Right lobe of liver (tissue), 6 donors: ENCODE measurements at regions not wholly inside any gene's neighbourhood (a gene's known extent, or its start where the extent isn't known, plus 50 kb on each side); places are given as distances from the start of the nearest gene placed in this dataset.

Experiments
- ATAC-seq, 4 donors: fragments of 200-7000 bp; cut with Tn5 transposase; one replicate each; pipeline ENCODE4 v1.9.1; 2020; ENCODE audit warnings: mild to moderate bottlenecking in 4 of 4, moderate library complexity in 4 of 4
- DNase-seq, 3 donors: peaks; one replicate each; pipeline ENCODE4 v3.0.0-alpha.2; 2020
- H3K27ac ChIP-seq, 3 donors: fragments of 200-600 bp; one replicate each; pipeline ENCODE4 v1.8.0; 2022
- H3K27me3 ChIP-seq, 2 donors: fragments of 200-600 bp; one replicate each; pipeline ENCODE4 v1.8.0; 2022
- H3K36me3 ChIP-seq, 4 donors: fragments of 200-600 bp; sonication (generic) in 1 of 4; one replicate each; pipeline versions ENCODE4 v1.5.1 to v1.8.0; 2017 to 2022; ENCODE audit warnings: control low read depth in 1 of 4
- H3K4me1 ChIP-seq, 4 donors: fragments of 200-600 bp; sonication (generic) in 1 of 4; one replicate each; pipeline versions ENCODE4 v1.5.1 to v1.8.0; 2017 to 2022; ENCODE audit warnings: control low read depth in 1 of 4
- H3K4me3 ChIP-seq, 3 donors: fragments of 200-600 bp; one replicate each; pipeline ENCODE4 v1.8.0; 2022
- H3K9me3 ChIP-seq, 4 donors: fragments of 200-600 bp; sonication (generic) in 1 of 4; one replicate each; pipeline versions ENCODE4 v1.5.1 to v1.8.0; 2017 to 2022; ENCODE audit warnings: control low read depth in 1 of 4
- POLR2A ChIP-seq: fragments of 450-650 bp; IDR thresholded peaks from one replicate; pipeline ENCODE4 v1.6.1; 2017; ENCODE audit warnings: antibody characterized with exemption, mild to moderate bottlenecking
- WGBS: methylation state at CpG from one replicate; pipeline ENCODE4 v1.1.6; 2018; ENCODE audit warnings: low coverage, low lambda C conversion rate; ENCODE audit not compliant: insufficient coverage; ENCODE audit errors: missing lambda C conversion rate; 5-methylcytosine and 5-hydroxymethylcytosine counted together
- intact Hi-C, 2 donors: fragments of 100-400 bp; cut with DNase I; formaldehyde crosslinking; loops; one replicate each; pipeline versions ENCODE4 v1.11.2 to v1.14.1; 2022
- TF ChIP-seq, protein P1 (sequence below), 4 donors: fragments of 200-600 bp in 3 of 4; fragments of 450-650 bp in 1 of 4; IDR thresholded peaks; one replicate each; pipeline versions ENCODE4 v1.5.1 to v1.8.0; 2016 to 2022; ENCODE audit warnings: antibody characterized with exemption in 4 of 4, mild to moderate bottlenecking in 2 of 4
- donor health status: DM: no; HTN: yes; CAD: no.
- donor health status: DM: no; HTN: no; CAD: no.
- donor health status: DM: no; HTN: no; CAD: no.
- donor health status: DM: no; HTN: yes; CAD: no.
- donor health status: DM: no; HTN: yes; CAD: no.

DNA sequence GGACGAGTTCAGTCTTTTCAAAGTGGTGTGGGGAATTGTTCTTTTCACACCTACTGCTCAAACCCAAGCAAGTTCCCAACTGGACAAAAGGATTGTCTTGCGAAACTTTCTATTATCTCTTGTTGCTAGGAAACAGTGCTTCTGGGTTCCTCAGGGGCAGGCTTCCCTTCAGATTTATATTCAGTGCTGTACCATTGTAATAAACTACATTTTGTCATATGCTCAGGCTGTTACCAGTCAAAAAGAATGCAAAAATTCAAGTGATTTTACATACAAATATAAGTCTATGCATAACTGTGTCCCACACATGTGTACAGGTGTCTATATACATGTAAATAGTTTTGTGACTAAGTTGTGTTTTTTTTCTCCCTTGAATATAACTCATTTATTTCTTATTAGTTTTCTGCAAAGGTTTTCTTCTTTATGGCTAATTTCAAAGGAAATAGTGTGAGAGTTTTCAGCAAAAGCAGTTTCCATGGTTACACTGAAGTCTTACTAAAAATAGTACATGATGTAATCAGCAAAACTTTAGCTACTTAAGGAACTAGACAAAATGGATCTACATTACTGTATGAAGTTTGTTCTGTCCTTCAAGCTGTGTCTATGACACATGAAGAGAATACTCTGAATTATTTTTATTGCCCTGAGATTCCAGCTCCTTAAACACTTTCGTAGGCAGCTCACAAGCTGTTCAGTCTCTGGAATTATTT lies 430.2 kb upstream of the TMPO start:
- Histone ChIP-seq H3K4me1 (no peaks in the 10 kb centered on the region), H3K9me3 (no peaks in the 10 kb centered on the region), H3K27ac (no peak overlapping the region), H3K36me3 (no peaks in the 10 kb centered on the region), H3K27me3 (no peaks in the 10 kb centered on the region), H3K4me3 (no peak overlapping the region)
- TF ChIP-seq POLR2A, result no peak
- TF ChIP-seq, protein P1, sequence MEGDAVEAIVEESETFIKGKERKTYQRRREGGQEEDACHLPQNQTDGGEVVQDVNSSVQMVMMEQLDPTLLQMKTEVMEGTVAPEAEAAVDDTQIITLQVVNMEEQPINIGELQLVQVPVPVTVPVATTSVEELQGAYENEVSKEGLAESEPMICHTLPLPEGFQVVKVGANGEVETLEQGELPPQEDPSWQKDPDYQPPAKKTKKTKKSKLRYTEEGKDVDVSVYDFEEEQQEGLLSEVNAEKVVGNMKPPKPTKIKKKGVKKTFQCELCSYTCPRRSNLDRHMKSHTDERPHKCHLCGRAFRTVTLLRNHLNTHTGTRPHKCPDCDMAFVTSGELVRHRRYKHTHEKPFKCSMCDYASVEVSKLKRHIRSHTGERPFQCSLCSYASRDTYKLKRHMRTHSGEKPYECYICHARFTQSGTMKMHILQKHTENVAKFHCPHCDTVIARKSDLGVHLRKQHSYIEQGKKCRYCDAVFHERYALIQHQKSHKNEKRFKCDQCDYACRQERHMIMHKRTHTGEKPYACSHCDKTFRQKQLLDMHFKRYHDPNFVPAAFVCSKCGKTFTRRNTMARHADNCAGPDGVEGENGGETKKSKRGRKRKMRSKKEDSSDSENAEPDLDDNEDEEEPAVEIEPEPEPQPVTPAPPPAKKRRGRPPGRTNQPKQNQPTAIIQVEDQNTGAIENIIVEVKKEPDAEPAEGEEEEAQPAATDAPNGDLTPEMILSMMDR (IDR thresholded peaks at IDR 0.05), result no peak
- WGBS, result 29% methylated on average over 3 of the region's 3 CpGs
- ATAC-seq, result no peak
- no peak for DNase-seq
- intact Hi-C loops, result no loop called here

DNA sequence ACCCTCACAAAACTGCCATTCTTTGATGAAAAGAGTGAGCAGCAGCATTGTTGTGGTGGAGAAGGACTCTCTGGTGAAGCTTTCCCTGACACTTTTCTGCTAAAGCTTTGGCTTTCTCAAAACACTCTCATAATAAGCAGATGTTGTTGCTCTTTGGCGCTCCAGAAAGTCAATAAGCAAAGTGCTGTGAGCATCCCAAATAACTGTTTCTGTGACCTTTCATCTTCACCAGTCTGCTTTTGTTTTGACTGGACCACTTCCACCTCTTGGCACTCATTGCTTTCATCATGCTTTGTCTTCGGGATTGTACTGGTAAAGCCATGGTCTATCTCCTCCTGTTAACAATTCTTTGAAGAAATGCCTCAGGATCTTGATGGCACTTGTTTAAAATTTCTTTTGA lies 424.7 kb upstream of the TMPO start:
- Histone ChIP-seq H3K27ac (no peak overlapping the region), H3K27me3 (no peaks in the 10 kb centered on the region), H3K4me3 (no peak overlapping the region), H3K36me3 (no peaks in the 10 kb centered on the region), H3K4me1 (no peaks in the 10 kb centered on the region), H3K9me3 (no peaks in the 10 kb centered on the region)
- WGBS, result 19% methylated on average over 2 of the region's 2 CpGs
- ATAC-seq, result no peak
- no peak for DNase-seq
- intact Hi-C loops, result no loop called here
- no peak for TF ChIP-seq POLR2A
- TF ChIP-seq, protein P1 (IDR thresholded peaks at IDR 0.05), result no peak

DNA sequence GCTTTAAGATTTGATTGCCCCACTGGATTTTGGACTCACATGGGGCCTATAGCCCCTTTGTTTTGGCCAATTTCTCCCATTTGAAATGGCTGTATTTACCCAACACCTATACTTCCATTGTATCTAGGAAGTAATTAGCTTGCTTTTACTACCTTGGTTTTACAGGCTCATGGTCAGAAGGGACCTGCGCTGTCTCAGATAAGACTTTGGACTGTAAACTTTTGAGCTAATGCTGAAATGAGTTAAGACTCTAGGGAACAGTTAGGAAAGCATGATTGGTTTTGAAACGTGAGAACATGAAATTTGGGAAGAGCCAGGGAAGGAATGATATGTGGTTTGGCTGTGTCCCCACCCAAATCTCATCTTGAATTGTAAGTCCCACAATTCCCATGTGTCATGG lies 419.0 kb upstream of the TMPO start:
- Histone ChIP-seq H3K4me3 (no peak overlapping the region), H3K27me3 (no peaks in the 10 kb centered on the region), H3K27ac (no peak overlapping the region), H3K36me3 (no peaks in the 10 kb centered on the region), H3K9me3 (no peaks in the 10 kb centered on the region), H3K4me1 (no peaks in the 10 kb centered on the region)
- ATAC-seq, result no peak
- TF ChIP-seq POLR2A, result no peak
- TF ChIP-seq, protein P1 (IDR thresholded peaks at IDR 0.05), result no peak
- intact Hi-C loops, result no loop called here
- 19% methylated on average over 2 of the region's 2 CpGs for WGBS
- DNase-seq, result no peak

DNA sequence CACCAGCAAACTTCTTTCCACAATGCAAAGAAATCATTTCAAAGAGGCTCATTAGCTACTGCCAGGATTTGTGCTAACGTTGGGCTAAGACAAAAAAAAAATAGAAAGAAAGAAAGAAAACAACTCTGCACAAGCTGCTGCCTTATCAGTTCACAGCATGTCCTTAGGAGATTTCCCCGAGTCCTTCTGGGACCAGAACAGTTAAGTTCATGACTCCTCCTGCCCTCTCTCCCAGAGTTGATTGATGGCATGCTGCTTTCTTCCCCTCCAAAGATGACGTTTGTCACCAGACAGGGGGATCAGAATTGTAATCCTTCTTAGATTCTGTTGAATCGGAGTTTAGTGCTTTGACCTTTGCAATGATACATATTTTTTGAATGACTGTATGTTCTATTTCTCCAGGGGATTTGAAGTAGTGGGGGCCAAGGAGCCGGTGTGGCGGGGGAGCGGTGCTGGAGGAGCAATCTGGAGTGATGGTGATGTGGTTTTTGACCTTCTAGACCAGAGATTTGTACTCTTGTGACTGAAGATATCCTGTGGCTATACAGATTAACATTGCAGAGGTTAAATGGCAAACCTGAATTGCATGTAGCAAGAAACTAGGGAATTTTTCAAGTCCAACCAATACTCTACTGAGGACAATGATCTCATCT lies 409.2 kb upstream of the TMPO start:
- no peaks in the 10 kb centered on the region for H3K4me1 ChIP-seq
- no peak overlapping the region for H3K4me3 ChIP-seq
- no peaks in the 10 kb centered on the region for H3K36me3 ChIP-seq
- H3K27ac ChIP-seq, result no peak overlapping the region
- H3K27me3 ChIP-seq, result no peaks in the 10 kb centered on the region
- TF ChIP-seq, protein P1 (IDR thresholded peaks at IDR 0.05), result no peak
- TF ChIP-seq POLR2A, result no peak
- DNase-seq (no peak), ATAC-seq (no peak)
- no peaks in the 10 kb centered on the region for H3K9me3 ChIP-seq
- intact Hi-C loops, result no loop called here
- WGBS, result 32% methylated on average over 7 of the region's 7 CpGs
